Breast epithelium (tissue), 4 donors: ENCODE measurements at regions not wholly inside any gene's neighbourhood (a gene's known extent, or its start where the extent isn't known, plus 50 kb on each side); places are given as distances from the start of the nearest gene placed in this dataset.
A peak's percentile ranks its signal among the peaks of the same experiment; 100 is the strongest.
"Not testable (repeated sequence)": the region's sequence is repeated elsewhere in the genome, so short reads cannot be mapped to it uniquely, and the experiment has no call there.

Source experiments
- DNase-seq, 2 donors: peaks; one replicate each; pipeline ENCODE4 v3.0.0-alpha.2; 2019; ENCODE audit warnings: low spot score in 2 of 2
- H3K27ac ChIP-seq, 2 donors: fragments of 200-600 bp; sonication (generic) in 1 of 2; one replicate each; pipeline ENCODE4 v1.5.1; 2016 to 2019; ENCODE audit warnings: mild to moderate bottlenecking in 1 of 2
- H3K27me3 ChIP-seq, 2 donors: fragments of 200-600 bp; sonication (generic) in 1 of 2; one replicate each; pipeline versions ENCODE4 v1.5.1 to v1.6.0; 2017 to 2019; ENCODE audit warnings: control low read depth in 1 of 2, mild to moderate bottlenecking in 1 of 2
- H3K36me3 ChIP-seq: fragments of 200-600 bp; one replicate; pipeline ENCODE4 v1.5.1; 2019
- H3K4me1 ChIP-seq, 2 donors: fragments of 200-600 bp; sonication (generic); one replicate each; pipeline ENCODE4 v1.5.1; 2016 to 2019; ENCODE audit warnings: control low read depth in 1 of 2
- H3K4me3 ChIP-seq, 3 donors: fragments of 200-600 bp; sonication (generic); 1 replicate in 2 of 3; 2 replicates in 1 of 3; pipeline ENCODE4 v1.5.1; 2016 to 2019; ENCODE audit warnings: mild to moderate bottlenecking in 3 of 3, moderate library complexity in 2 of 3
- H3K9me3 ChIP-seq, 2 donors: fragments of 200-600 bp; sonication (generic) in 1 of 2; one replicate each; pipeline ENCODE4 v1.5.1; 2016 to 2019; ENCODE audit warnings: control low read depth in 1 of 2
- POLR2A ChIP-seq: fragments of 450-650 bp; IDR thresholded peaks from one replicate; pipeline ENCODE4 v1.6.1; 2016; ENCODE audit warnings: antibody characterized with exemption, mild to moderate bottlenecking, moderate library complexity
- POLR2AphosphoS5 ChIP-seq, 3 donors: sonication (generic); formaldehyde crosslinking; IDR thresholded peaks; one replicate each; pipeline ENCODE4 v1.6.1; 2017; ENCODE audit warnings: antibody characterized with exemption in 3 of 3
- intact Hi-C: fragments of 100-400 bp; cut with DNase I; formaldehyde crosslinking; loops from one replicate; pipeline ENCODE4 v1.15.1; 2023; ENCODE audit warnings: low total_unique reads
- TF ChIP-seq, protein P1 (sequence below), 3 donors: fragments of 450-650 bp; IDR thresholded peaks; one replicate each; pipeline ENCODE4 v1.5.1; 2016 to 2017; ENCODE audit warnings: antibody characterized with exemption in 3 of 3, mild to moderate bottlenecking in 3 of 3, moderate library complexity in 3 of 3

DNA sequence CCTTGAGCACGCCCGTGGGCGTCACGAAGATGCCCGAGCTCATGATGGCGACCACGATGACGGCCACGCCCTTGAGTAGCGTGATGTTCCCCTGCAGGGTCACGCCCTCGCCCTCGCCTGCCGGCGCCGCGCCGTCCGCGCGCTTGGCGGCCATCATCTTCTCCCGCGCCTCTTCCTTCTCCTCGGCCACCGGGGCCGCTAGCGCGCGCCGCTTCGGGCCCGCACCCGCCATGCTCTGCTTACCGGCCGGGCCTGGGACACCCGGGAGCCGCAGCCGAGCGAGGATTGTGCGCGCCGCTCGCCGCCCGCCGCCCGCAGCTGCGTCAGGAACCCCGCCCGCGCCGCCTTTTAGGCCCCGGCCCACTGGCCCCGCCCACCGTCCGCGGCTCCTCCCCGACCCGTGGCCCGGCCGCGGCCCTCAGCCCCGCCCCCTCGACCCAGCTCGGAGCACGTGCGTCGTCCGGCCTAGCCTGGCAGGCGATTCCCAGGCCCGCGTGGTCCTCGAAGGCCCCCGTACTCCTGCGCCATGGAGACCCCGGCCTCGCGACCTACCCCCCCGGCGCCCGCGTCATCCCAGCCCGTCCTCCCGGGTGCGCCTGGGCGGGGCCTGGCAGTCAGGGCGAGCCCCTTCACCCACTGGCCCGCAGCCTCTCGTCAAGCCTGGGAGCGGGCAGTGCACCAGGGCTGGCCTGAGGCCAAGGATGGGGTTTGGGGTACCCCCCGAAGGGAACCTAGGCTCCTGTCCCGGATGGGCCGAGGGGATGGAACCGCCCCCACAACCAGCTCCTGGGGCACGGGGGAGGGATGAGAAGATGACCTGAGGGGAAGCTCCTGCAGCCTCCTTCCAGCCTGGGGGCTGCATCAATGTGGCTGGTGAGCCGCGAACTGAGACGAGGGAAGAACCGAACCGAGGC, 79.0 kb upstream of the METTL9 start:
- Histone ChIP-seq H3K27ac (peak overlapping the region; percentile 83 to 96), H3K4me3 (peak overlapping the region; percentile 59 to 86 (median 61))
- peak; percentile 85 to 97 for DNase-seq
- H3K27me3 ChIP-seq, H3K9me3 ChIP-seq, intact Hi-C loops, H3K4me1 ChIP-seq, H3K36me3 ChIP-seq: not testable (repeated sequence)
- TF ChIP-seq POLR2AphosphoS5 (IDR thresholded peaks at IDR 0.05) = peak; percentile 49 to 69 (median 54)

DNA sequence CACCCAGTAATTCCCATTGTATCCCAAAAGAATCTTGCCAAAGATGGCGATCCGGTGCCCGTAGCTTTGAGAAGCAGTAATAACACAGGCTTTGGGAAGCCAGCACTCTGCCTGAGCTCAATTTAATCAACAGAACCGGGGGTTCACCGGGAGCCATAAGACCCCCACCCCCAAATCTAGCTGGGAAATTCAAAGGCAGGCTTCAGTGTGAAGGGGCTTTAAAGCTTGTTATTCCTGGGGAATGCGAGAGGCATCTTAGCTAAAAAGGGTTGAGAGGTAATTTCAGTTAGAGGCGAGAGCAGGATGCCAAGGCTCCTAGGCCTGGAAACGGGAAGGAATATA, 78.4 kb upstream of the METTL9 start:
- intact Hi-C loops, DNase-seq, H3K4me1 ChIP-seq, H3K27me3 ChIP-seq, H3K9me3 ChIP-seq, H3K36me3 ChIP-seq: not testable (repeated sequence)
- H3K27ac ChIP-seq = peak overlapping the region in 1 of 2 donors; percentile 96
- H3K4me3 ChIP-seq = peak overlapping the region in 1 of 3 donors; percentile 86

DNA sequence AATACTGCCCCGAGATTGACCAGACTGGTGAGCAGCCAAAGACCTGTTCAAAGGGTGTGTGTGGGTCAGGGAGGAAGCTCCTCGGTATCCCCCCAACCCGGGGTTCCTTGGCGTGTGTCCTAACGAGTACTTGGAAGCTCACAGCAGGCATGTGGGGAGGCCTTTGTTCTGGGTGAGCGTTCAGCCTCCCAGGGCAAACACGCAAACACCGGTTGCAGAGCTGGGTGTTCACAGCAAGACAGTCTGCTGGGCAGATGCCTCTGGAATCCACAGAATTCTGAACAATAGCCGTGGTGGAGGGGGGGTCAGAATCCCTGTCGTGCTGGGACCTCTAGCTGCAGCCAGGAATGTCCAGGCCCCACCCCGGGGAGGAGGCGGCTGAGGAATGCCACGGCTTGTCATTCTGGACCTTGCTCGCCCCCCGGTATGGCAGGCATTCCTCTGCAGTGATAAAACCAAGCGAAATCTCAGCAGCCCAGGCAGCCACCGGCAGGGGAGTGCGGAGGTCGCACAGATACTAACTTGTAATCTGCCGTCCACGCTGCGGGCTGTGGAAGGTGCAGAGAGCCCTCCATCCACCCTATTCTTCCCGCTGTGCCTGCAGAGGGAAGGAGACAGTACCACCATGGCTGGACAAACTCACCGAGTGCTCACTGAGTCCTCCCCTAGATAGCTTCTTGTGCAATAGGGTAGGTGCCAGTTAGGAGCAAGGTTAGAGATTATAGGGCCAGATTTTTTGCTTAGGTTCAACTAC, 77.8 kb upstream of the METTL9 start:
- H3K4me1 ChIP-seq, H3K9me3 ChIP-seq, DNase-seq, H3K27me3 ChIP-seq, intact Hi-C loops, H3K36me3 ChIP-seq: not testable (repeated sequence)
- Histone ChIP-seq H3K27ac (peak overlapping the region in 1 of 2 donors; percentile 96), H3K4me3 (peak overlapping the region in 2 of 3 donors; percentile 18 to 39)

- H3K4me1 ChIP-seq, DNase-seq, H3K9me3 ChIP-seq, H3K36me3 ChIP-seq, H3K27ac ChIP-seq, H3K4me3 ChIP-seq, intact Hi-C loops, H3K27me3 ChIP-seq: not testable (repeated sequence)
Observed at GRCh38 chr16:21522846-21523245, 76.5 kb upstream of the METTL9 start.

- Histone ChIP-seq H3K27ac (peak overlapping the region in 1 of 2 donors; percentile 44), H3K36me3 (no peaks in the 10 kb centered on the region), H3K4me1 (peaks cover 0 to 6% of the 10 kb centered on the region in 2 donors), H3K4me3 (no peak overlapping the region), H3K27me3 (no peaks in the 10 kb centered on the region), H3K9me3 (no peaks in the 10 kb centered on the region)
- TF ChIP-seq POLR2A (no peak), POLR2AphosphoS5 (IDR thresholded peaks at IDR 0.05) (no peak)
- TF ChIP-seq, protein P1, sequence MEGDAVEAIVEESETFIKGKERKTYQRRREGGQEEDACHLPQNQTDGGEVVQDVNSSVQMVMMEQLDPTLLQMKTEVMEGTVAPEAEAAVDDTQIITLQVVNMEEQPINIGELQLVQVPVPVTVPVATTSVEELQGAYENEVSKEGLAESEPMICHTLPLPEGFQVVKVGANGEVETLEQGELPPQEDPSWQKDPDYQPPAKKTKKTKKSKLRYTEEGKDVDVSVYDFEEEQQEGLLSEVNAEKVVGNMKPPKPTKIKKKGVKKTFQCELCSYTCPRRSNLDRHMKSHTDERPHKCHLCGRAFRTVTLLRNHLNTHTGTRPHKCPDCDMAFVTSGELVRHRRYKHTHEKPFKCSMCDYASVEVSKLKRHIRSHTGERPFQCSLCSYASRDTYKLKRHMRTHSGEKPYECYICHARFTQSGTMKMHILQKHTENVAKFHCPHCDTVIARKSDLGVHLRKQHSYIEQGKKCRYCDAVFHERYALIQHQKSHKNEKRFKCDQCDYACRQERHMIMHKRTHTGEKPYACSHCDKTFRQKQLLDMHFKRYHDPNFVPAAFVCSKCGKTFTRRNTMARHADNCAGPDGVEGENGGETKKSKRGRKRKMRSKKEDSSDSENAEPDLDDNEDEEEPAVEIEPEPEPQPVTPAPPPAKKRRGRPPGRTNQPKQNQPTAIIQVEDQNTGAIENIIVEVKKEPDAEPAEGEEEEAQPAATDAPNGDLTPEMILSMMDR (IDR thresholded peaks at IDR 0.05) = no peak
- DNase-seq = no peak
- intact Hi-C loops = no loop called here
Observed at GRCh38 chr16:21523411-21524067, 75.8 kb upstream of the METTL9 start.

DNA sequence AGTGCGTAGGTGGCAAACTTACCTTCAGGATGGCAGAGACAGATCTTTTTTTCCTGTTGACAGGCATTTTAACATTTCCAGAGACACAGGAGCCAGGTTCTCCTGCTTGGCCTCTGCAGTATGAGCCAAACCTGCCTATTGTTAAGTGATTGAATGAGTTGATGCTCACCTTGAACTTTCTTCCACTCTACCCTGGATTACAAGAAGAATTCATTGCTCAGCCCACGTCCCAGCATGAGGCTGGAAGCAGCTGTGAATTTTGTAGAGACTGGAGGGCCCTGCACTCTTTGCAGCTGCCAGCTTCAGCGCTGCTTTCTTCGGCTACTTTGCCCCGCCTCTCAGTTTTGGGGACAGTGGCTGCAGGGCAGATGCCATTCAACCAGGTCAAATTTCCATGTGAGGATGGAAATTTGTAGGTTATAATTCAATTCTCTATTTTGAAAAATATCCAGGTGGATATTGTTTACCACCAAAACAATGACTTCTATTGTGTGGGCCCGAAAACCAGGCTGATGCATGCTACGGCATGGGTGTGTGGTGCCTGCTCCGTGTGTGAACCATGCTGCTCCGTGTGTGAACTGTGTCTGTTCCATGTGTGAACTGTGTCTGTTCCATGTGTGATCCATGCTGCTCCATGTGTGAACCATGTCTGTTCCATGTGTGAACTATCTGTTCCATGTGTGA, 75.2 kb upstream of the METTL9 start:
- TF ChIP-seq POLR2AphosphoS5 (IDR thresholded peaks at IDR 0.05) = no peak
- Histone ChIP-seq H3K27ac (peak overlapping the region in 1 of 2 donors; percentile 44), H3K4me1 (peaks cover 0 to 6% of the 10 kb centered on the region in 2 donors), H3K36me3 (no peaks in the 10 kb centered on the region), H3K9me3 (no peaks in the 10 kb centered on the region), H3K27me3 (no peaks in the 10 kb centered on the region), H3K4me3 (no peak overlapping the region)
- DNase-seq = no peak
- intact Hi-C loops = no loop called here

- intact Hi-C loops, DNase-seq, H3K27ac ChIP-seq, H3K4me1 ChIP-seq, H3K9me3 ChIP-seq, H3K36me3 ChIP-seq, H3K27me3 ChIP-seq, H3K4me3 ChIP-seq: not testable (repeated sequence)
Observed at GRCh38 chr16:21524752-21525028, 74.7 kb upstream of the METTL9 start.

DNA sequence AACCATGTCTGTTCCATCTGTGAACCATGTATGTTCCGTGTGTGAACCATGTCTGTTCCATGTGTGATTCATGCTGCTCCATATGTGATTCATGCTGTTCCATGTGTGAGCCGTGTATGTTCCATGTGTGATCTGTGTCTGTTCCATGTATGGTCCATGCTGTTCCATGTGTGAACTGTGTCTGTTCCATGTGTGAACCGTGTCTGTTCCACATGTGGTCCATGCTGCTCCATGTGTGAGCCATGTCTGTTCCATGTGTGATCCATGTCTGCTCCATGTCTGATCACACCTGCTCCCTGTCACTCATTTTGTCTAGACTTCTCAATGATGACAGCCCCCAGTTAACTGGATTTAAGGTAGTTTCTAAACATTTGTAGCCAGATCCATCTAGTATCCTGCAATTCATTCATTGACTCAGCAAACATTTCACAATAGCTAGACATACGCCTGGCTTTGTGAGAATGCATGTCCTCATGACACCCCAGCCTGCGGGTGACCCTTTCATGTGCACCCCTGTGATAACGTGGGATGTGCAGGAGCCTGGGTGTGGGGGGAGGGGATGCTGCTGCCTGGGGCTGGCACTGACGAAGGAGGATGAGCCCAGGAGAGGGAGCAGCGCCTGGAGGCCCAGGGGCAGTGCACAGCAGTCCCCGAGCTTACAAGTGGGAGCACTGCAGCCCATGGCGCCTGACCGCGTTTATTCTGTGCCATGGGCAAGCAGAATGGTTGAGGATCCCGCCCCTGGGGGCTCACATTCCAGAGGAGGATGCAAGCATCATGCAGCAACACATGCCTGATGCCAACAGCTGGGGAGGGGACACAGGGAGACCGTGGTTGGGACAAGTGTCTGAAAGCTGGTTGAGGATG, 74.1 kb upstream of the METTL9 start:
- H3K9me3 ChIP-seq, intact Hi-C loops, H3K4me3 ChIP-seq, H3K4me1 ChIP-seq, DNase-seq, H3K27me3 ChIP-seq, H3K36me3 ChIP-seq, H3K27ac ChIP-seq: not testable (repeated sequence)

- intact Hi-C loops, H3K4me1 ChIP-seq, H3K27me3 ChIP-seq, H3K4me3 ChIP-seq, H3K36me3 ChIP-seq, H3K27ac ChIP-seq, DNase-seq, H3K9me3 ChIP-seq: not testable (repeated sequence)
Observed at GRCh38 chr16:21525956-21526922, 73.1 kb upstream of the METTL9 start.
